D721Med (cell line): ENCODE measurements at regions not wholly inside any gene's neighbourhood (a gene's known extent, or its start where the extent isn't known, plus 50 kb on each side); places are given as distances from the start of the nearest gene placed in this dataset.

ENCODE experiments used
- DNase-seq: peaks from one replicate; pipeline ENCODE4 v3.0.0; 2011; ENCODE audit warnings: low spot score; ENCODE audit not compliant: insufficient read length
- FAIRE-seq: peaks from 2 replicates; lab custom pipeline; 2011; peaks lifted over from hg19 to GRCh38; lab: Jason Lieb, UNC
- CTCF ChIP-seq: IDR thresholded peaks from 2 replicates; pipeline ENCODE4 v1.5.1; 2012; ENCODE audit warnings: mild to moderate bottlenecking, control low read depth; ENCODE audit not compliant: insufficient read depth; ENCODE audit errors: missing control alignments

- peak; percentile 73 for FAIRE-seq
- TF ChIP-seq CTCF, result no peak
These were observed 101.1 kb upstream of the PRR32 start for GRCh38 chrX:126718440-126718839.

GRCh38 chrX:126719208-126719607 is 100.3 kb upstream of the PRR32 start:
- FAIRE-seq (no peak), DNase-seq (no peak)
- TF ChIP-seq CTCF, result no peak

More at GRCh38 chrX:126718440-126718839, 101.1 kb upstream of the PRR32 start:
- DNase-seq, result no peak

- no peak for TF ChIP-seq CTCF
- FAIRE-seq (no peak), DNase-seq (no peak)
These were observed 95.6 kb upstream of the PRR32 start for GRCh38 chrX:126723881-126724280.

GRCh38 chrX:126733874-126734273 is 85.7 kb upstream of the PRR32 start:
- FAIRE-seq, result no peak
- TF ChIP-seq CTCF, result no peak

More at GRCh38 chrX:126733874-126734273, 85.7 kb upstream of the PRR32 start:
- no peak for DNase-seq
